ENCODE measurements at regions not wholly inside any gene's neighbourhood (a gene's known extent, or its start where the extent isn't known, plus 50 kb on each side); places are given as distances from the start of the nearest gene placed in this dataset.

- no peak for ATAC-seq
- TF ChIP-seq CSRNP3 (CRISPR knock-in tag; IDR thresholded peaks at IDR 0.05) = no peak
- TF ChIP-seq TOX (CRISPR knock-in tag; IDR thresholded peaks at IDR 0.05; ENCODE audit: borderline replicate concordance) = no peak
- TF ChIP-seq ZNF565 (CRISPR knock-in tag; conservative IDR thresholded peaks at IDR 0.05; ENCODE audit: low read depth) = no peak
- no peak for TF ChIP-seq TSHZ2 (CRISPR knock-in tag; IDR thresholded peaks at IDR 0.05)
- no peak for TF ChIP-seq ISL1 (CRISPR knock-in tag; IDR thresholded peaks at IDR 0.05)
- no peak for TF ChIP-seq ESRRG (CRISPR knock-in tag; IDR thresholded peaks at IDR 0.05)
Observed at GRCh38 chr3:30500666-30501399, 105.6 kb upstream of the TGFBR2 start.

DNA sequence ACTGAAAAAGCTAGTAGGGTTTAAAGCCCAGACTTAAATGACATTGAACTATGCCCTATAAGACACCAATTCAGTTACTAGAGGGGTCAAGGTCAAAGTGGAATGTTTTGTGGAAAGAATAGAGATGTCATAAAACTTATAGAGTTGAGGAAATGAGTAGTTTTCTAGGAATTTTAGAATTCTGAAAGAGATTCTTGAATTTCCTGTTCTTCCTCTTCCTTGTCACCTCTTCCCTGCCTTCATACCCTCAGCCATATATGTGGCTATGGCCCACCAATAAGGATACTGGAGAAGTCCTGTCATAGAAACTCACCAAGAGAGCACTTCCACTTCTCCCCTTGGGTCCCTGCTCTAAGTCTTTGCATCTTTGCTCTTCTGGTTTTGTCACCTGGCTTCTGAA lies 104.9 kb upstream of the TGFBR2 start:
- no peak for ATAC-seq
- TF ChIP-seq, protein P1, sequence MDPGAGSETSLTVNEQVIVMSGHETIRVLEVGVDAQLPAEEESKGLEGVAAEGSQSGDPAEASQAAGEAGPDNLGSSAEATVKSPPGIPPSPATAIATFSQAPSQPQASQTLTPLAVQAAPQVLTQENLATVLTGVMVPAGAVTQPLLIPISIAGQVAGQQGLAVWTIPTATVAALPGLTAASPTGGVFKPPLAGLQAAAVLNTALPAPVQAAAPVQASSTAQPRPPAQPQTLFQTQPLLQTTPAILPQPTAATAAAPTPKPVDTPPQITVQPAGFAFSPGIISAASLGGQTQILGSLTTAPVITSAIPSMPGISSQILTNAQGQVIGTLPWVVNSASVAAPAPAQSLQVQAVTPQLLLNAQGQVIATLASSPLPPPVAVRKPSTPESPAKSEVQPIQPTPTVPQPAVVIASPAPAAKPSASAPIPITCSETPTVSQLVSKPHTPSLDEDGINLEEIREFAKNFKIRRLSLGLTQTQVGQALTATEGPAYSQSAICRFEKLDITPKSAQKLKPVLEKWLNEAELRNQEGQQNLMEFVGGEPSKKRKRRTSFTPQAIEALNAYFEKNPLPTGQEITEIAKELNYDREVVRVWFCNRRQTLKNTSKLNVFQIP (CRISPR knock-in tag; IDR thresholded peaks at IDR 0.05; ENCODE audit: borderline replicate concordance, low read depth) = no peak
- TF ChIP-seq OSR1 (CRISPR knock-in tag; IDR thresholded peaks at IDR 0.05) = no peak
- TF ChIP-seq CREB5 (CRISPR knock-in tag; IDR thresholded peaks at IDR 0.05; ENCODE audit: low read depth) = no peak
- no peak for TF ChIP-seq ARNTL (CRISPR knock-in tag; IDR thresholded peaks at IDR 0.05; ENCODE audit: borderline replicate concordance, low read depth)

- TF ChIP-seq, protein P2, sequence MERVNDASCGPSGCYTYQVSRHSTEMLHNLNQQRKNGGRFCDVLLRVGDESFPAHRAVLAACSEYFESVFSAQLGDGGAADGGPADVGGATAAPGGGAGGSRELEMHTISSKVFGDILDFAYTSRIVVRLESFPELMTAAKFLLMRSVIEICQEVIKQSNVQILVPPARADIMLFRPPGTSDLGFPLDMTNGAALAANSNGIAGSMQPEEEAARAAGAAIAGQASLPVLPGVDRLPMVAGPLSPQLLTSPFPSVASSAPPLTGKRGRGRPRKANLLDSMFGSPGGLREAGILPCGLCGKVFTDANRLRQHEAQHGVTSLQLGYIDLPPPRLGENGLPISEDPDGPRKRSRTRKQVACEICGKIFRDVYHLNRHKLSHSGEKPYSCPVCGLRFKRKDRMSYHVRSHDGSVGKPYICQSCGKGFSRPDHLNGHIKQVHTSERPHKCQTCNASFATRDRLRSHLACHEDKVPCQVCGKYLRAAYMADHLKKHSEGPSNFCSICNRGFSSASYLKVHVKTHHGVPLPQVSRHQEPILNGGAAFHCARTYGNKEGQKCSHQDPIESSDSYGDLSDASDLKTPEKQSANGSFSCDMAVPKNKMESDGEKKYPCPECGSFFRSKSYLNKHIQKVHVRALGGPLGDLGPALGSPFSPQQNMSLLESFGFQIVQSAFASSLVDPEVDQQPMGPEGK (CRISPR knock-in tag; IDR thresholded peaks at IDR 0.05; ENCODE audit: borderline replicate concordance) = no peak
- no peak for TF ChIP-seq ZNF70 (CRISPR knock-in tag; IDR thresholded peaks at IDR 0.05)
- ATAC-seq = no peak
Observed at GRCh38 chr3:30502051-30502741, 104.2 kb upstream of the TGFBR2 start.

DNA sequence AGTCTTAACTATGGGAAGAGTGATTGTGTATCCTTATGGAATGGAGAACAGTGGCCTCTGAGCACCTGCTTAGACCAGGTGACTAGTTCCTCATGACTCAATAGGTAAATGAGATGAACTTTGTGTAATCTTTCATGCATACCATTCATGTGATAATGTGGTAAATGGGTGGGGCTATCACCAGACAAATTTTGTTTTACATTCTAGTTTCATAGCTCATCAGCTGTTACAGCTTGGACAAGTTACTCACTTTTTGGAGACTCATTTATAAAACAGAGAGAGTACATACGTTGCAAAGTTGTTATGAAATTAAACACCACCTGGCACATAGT lies 103.7 kb upstream of the TGFBR2 start:
- ATAC-seq = no peak
- TF ChIP-seq, protein P1 (CRISPR knock-in tag; IDR thresholded peaks at IDR 0.05; ENCODE audit: borderline replicate concordance, low read depth) = no peak
- TF ChIP-seq CSDC2 (CRISPR knock-in tag; IDR thresholded peaks at IDR 0.05) (no peak), GLIS3 (CRISPR knock-in tag; IDR thresholded peaks at IDR 0.05) (no peak), TCF4 (CRISPR knock-in tag; IDR thresholded peaks at IDR 0.05; ENCODE audit: borderline replicate concordance) (no peak), SNAI2 (CRISPR knock-in tag; IDR thresholded peaks at IDR 0.05) (no peak), ISL1 (CRISPR knock-in tag; IDR thresholded peaks at IDR 0.05) (no peak), RARB (CRISPR knock-in tag; IDR thresholded peaks at IDR 0.05) (no peak), PPARA (CRISPR knock-in tag; IDR thresholded peaks at IDR 0.05; ENCODE audit: borderline replicate concordance) (no peak), ZC3H10 (CRISPR knock-in tag; IDR thresholded peaks at IDR 0.05) (no peak), TSHZ2 (CRISPR knock-in tag; IDR thresholded peaks at IDR 0.05) (no peak), OSR1 (CRISPR knock-in tag; IDR thresholded peaks at IDR 0.05) (no peak), ARNTL (CRISPR knock-in tag; IDR thresholded peaks at IDR 0.05; ENCODE audit: borderline replicate concordance, low read depth) (no peak), CREB5 (CRISPR knock-in tag; IDR thresholded peaks at IDR 0.05; ENCODE audit: low read depth) (no peak)

All from SK-N-SH treated with all-trans-retinoic acid at 6 μM for 48 hours (cell line).